Lower leg skin (tissue), 3 donors: ENCODE measurements at regions not wholly inside any gene's neighbourhood (a gene's known extent, or its start where the extent isn't known, plus 50 kb on each side); places are given as distances from the start of the nearest gene placed in this dataset.

ENCODE experiments used
- CTCF ChIP-seq, 3 donors: fragments of 450-650 bp; IDR thresholded peaks; one replicate each; pipeline ENCODE4 v1.5.1; 2016; ENCODE audit warnings: antibody characterized with exemption in 3 of 3, mild to moderate bottlenecking in 3 of 3, moderate library complexity in 2 of 3
- POLR2A ChIP-seq, 2 donors: fragments of 450-650 bp; IDR thresholded peaks; one replicate each; pipeline ENCODE4 v1.6.1; 2016 to 2017; ENCODE audit warnings: antibody characterized with exemption in 2 of 2, mild to moderate bottlenecking in 1 of 2, moderate library complexity in 1 of 2

GRCh38 chr11:119897576-119897975, 168.6 kb upstream of the NECTIN1 start:
- TF ChIP-seq POLR2A (IDR thresholded peaks at IDR 0.05) (no peak), CTCF (IDR thresholded peaks at IDR 0.05) (no peak)
